Stimulated activated CD8-positive, alpha-beta memory T cell treated with anti-CD3 and anti-CD28 coated beads, Interleukin-7, amount 100 ng/mL, for 48 hours (primary cell): ENCODE measurements at regions not wholly inside any gene's neighbourhood (a gene's known extent, or its start where the extent isn't known, plus 50 kb on each side); places are given as distances from the start of the nearest gene placed in this dataset.
"Not testable (repeated sequence)": the region's sequence is repeated elsewhere in the genome, so short reads cannot be mapped to it uniquely, and the experiment has no call there.

ENCODE experiments used
- DNase-seq, 2 donors: peaks; one replicate each; pipeline ENCODE4 v3.0.0-alpha.2; 2020; ENCODE audit warnings: low read depth in 1 of 2; ENCODE audit errors: extremely low read depth in 1 of 2

DNA sequence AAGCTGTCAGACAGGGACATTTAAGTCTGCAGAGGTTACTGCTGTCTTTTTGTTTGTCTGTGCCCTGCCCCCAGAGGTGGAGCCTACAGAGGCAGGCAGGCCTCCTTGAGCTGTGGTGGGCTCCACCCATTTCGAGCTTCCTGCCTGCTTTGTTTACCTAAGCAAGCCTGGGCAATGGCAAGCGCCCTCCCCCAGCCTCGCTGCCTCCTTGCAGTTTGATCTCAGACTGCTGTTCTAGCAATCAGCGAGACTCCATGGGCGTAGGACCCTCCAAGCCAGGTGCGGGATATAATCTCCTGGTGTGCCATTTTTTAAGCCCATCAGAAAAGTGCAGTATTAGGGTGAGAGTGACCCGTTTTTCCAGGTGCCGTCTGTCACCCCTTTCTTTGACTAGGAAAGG is 53.6 kb upstream of the EDA2R start:
- not testable (repeated sequence) for DNase-seq
